Small intestine (tissue), 7 donors: ENCODE measurements at regions not wholly inside any gene's neighbourhood (a gene's known extent, or its start where the extent isn't known, plus 50 kb on each side); places are given as distances from the start of the nearest gene placed in this dataset.
"Not testable (repeated sequence)": the region's sequence is repeated elsewhere in the genome, so short reads cannot be mapped to it uniquely, and the experiment has no call there.

Source experiments
- DNase-seq, 2 donors: peaks; one replicate each; pipeline versions ENCODE4 v3.0.0 to v3.0.0-alpha.2; 2013
- FAIRE-seq: peaks from 2 replicates; lab custom pipeline; 2012; peaks lifted over from hg19 to GRCh38; lab: Jason Lieb, UNC
- H3K27ac ChIP-seq, 3 donors: one replicate each; pipeline ENCODE4 v1.5.1; 2013; ENCODE audit warnings: low read length in 2 of 3, mild to moderate bottlenecking in 2 of 3, control low read depth in 1 of 3, inconsistent platforms in 1 of 3, low read depth in 1 of 3, moderate library complexity in 1 of 3
- H3K27me3 ChIP-seq, 3 donors: one replicate each; pipeline ENCODE4 v1.6.1; 2013; ENCODE audit warnings: low read length in 3 of 3, inconsistent platforms in 1 of 3; ENCODE audit not compliant: control insufficient read depth in 3 of 3, insufficient read depth in 3 of 3
- H3K36me3 ChIP-seq, 3 donors: one replicate each; pipeline ENCODE4 v1.6.1; 2013; ENCODE audit warnings: low read length in 3 of 3, inconsistent platforms in 1 of 3, low read depth in 1 of 3, mild to moderate bottlenecking in 1 of 3, moderate library complexity in 1 of 3; ENCODE audit not compliant: control insufficient read depth in 3 of 3, insufficient read depth in 2 of 3
- H3K4me1 ChIP-seq, 3 donors: one replicate each; pipeline ENCODE4 v1.6.1; 2013; ENCODE audit warnings: low read length in 2 of 3, inconsistent platforms in 1 of 3, low read depth in 1 of 3, mild to moderate bottlenecking in 1 of 3, moderate library complexity in 1 of 3; ENCODE audit not compliant: control insufficient read depth in 3 of 3, insufficient read depth in 2 of 3
- H3K4me3 ChIP-seq, 3 donors: one replicate each; pipeline ENCODE4 v1.5.1; 2013; ENCODE audit warnings: low read length in 3 of 3, control low read depth in 1 of 3, inconsistent platforms in 1 of 3, low read depth in 1 of 3, mild to moderate bottlenecking in 1 of 3, moderate library complexity in 1 of 3
- H3K9me3 ChIP-seq, 2 donors: one replicate each; pipeline ENCODE4 v1.6.1; 2013; ENCODE audit warnings: low read depth in 1 of 2, low read length in 1 of 2; ENCODE audit not compliant: control insufficient read depth in 2 of 2, insufficient read depth in 1 of 2
- WGBS, 3 donors: extraction: QIAGEN DNeasy Blood & Tissue Kit; methylation state at CpG; one replicate each; pipeline ENCODE4 v1.1.7; 2013; 5-methylcytosine and 5-hydroxymethylcytosine counted together
- donor health status: healthy with polysubstance abuse.
- donor health status: control.
- donor health status: control.
- donor health status: Bipolar disorder and iron deficiency.
- donor health status: healthy.

DNA sequence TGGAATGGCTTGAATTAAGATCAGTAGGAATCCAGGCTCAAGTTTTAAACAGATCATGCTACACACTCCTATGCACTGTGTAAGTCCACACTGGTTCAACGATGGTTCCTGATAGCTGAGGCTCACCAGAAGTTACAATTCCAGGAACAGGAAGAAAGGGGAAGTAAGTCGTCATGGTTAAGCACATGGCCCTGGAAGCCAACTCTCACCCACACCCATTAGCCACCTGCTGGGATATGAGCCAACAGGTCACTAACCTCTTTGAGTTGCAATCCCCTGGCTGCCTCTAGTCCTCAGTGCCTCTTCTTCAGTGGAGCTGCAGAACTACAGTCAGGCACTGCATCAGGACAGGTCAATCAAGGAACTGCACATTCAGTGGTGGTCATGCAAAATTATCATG lies 133.5 kb downstream of the TMEM182 start:
- FAIRE-seq (no peak), DNase-seq (peak in 1 of 2 donors; percentile 1)
- WGBS, 3 donors, result 4 to 26% (median 16%) methylated on average over 2 of the region's 2 CpGs
- Histone ChIP-seq H3K4me1 (no peaks in the 10 kb centered on the region), H3K9me3 (no peaks in the 10 kb centered on the region), H3K36me3 (no peaks in the 10 kb centered on the region), H3K27me3 (no peaks in the 10 kb centered on the region), H3K4me3 (no peak overlapping the region), H3K27ac (no peak overlapping the region)

GRCh38 chr2:102909240-102909639 lies 147.4 kb downstream of the TMEM182 start:
- not testable (repeated sequence) for DNase-seq, FAIRE-seq, H3K27me3 ChIP-seq, H3K9me3 ChIP-seq, H3K27ac ChIP-seq, H3K4me3 ChIP-seq, H3K4me1 ChIP-seq, H3K36me3 ChIP-seq
- WGBS, 3 donors, result 50 to 60% (median 58%) methylated on average over 2 of the region's 2 CpGs

- WGBS, 3 donors, result 84 to 87% (median 86%) methylated on average over 6 of the region's 6 CpGs
- Histone ChIP-seq H3K27me3 (no peaks in the 10 kb centered on the region), H3K4me3 (no peak overlapping the region), H3K27ac (no peak overlapping the region), H3K36me3 (no peaks in the 10 kb centered on the region), H3K9me3 (no peaks in the 10 kb centered on the region), H3K4me1 (no peaks in the 10 kb centered on the region)
- FAIRE-seq (no peak), DNase-seq (no peak)
Measured at GRCh38 chr2:102910724-102911123, 148.9 kb downstream of the TMEM182 start.

GRCh38 chr2:102915128-102915527 lies 153.3 kb downstream of the TMEM182 start:
- FAIRE-seq (no peak), DNase-seq (no peak)
- Histone ChIP-seq H3K27ac (no peak overlapping the region), H3K4me3 (no peak overlapping the region), H3K27me3 (no peaks in the 10 kb centered on the region), H3K36me3 (no peaks in the 10 kb centered on the region), H3K4me1 (no peaks in the 10 kb centered on the region), H3K9me3 (peaks cover 0 to 10% of the 10 kb centered on the region in 2 donors)
- 77 to 86% (median 85%) methylated on average over 2 of the region's 2 CpGs for WGBS, 3 donors

GRCh38 chr2:102922321-102922720 lies 160.5 kb downstream of the TMEM182 start:
- FAIRE-seq (no peak), DNase-seq (no peak)
- WGBS, 3 donors, result 54 to 59% (median 57%) methylated on average over 4 of the region's 4 CpGs

DNA sequence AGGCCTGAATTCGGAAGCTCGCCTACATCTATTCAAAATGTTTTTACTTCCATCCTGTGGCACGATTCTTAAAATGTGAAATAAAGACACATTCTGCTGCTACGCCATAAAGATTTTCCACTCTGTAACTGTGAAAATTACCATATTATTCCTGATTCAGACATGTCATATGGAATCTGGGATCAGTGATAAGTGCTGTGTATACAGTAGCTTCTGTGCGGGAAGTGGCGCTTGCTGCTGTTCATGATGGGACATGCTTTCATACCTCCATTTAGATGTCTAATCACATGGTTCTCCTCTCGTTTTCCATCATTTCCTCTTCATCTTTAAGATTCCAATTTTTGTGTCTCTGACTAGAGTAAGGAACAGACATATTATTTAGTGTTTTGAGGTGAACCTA lies 163.2 kb downstream of the TMEM182 start:
- WGBS, 3 donors, result 88 to 91% (median 90%) methylated on average over 7 of the region's 7 CpGs
- Histone ChIP-seq H3K27me3 (no peaks in the 10 kb centered on the region), H3K36me3 (no peaks in the 10 kb centered on the region), H3K4me3 (no peak overlapping the region), H3K27ac (no peak overlapping the region), H3K4me1 (no peaks in the 10 kb centered on the region), H3K9me3 (no peaks in the 10 kb centered on the region)
- FAIRE-seq, result no peak
- no peak for DNase-seq

More at GRCh38 chr2:102922321-102922720, 160.5 kb downstream of the TMEM182 start:
- Histone ChIP-seq H3K36me3 (no peaks in the 10 kb centered on the region), H3K27ac (no peak overlapping the region), H3K27me3 (no peaks in the 10 kb centered on the region), H3K4me3 (no peak overlapping the region), H3K4me1 (no peaks in the 10 kb centered on the region), H3K9me3 (no peaks in the 10 kb centered on the region)

GRCh38 chr2:102927854-102928267 lies 166.0 kb downstream of the TMEM182 start:
- H3K4me1 ChIP-seq, result no peaks in the 10 kb centered on the region
- 72 to 73% (median 73%) methylated on average over 5 of the region's 5 CpGs for WGBS, 3 donors
- no peak for FAIRE-seq
- H3K27me3 ChIP-seq, result no peaks in the 10 kb centered on the region
- H3K36me3 ChIP-seq, result no peaks in the 10 kb centered on the region
- no peak overlapping the region for H3K27ac ChIP-seq
- no peaks in the 10 kb centered on the region for H3K9me3 ChIP-seq
- H3K4me3 ChIP-seq, result no peak overlapping the region
- DNase-seq, result no peak

DNA sequence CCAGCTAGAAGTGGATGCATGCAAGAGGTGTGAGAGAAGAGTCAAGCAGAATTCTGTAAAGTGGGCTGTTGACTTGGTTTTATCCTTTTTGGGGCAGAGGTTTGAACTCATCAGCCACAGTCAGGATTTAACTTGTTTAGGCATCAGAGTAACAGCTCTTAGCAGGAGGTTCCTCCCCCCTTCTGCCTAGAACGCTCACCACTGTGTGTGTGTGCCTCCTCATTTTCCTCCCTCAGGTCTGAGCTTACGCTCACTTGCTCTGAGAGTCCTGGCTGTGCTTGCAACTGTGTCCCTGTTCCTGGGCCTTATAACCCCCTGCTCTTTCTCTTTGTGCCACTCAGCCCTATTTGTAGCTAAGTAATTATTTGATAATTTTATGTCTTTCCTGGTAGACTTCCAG lies 167.9 kb downstream of the TMEM182 start:
- no peak overlapping the region for H3K27ac ChIP-seq
- 71 to 74% (median 72%) methylated on average over 2 of the region's 2 CpGs for WGBS, 3 donors
- FAIRE-seq, result no peak

GRCh38 chr2:102932501-102932900 lies 170.7 kb downstream of the TMEM182 start:
- Histone ChIP-seq H3K4me1 (no peaks in the 10 kb centered on the region), H3K27me3 (no peaks in the 10 kb centered on the region), H3K36me3 (no peaks in the 10 kb centered on the region), H3K4me3 (no peak overlapping the region), H3K27ac (no peak overlapping the region), H3K9me3 (no peaks in the 10 kb centered on the region)
- FAIRE-seq, result no peak
- WGBS, 3 donors, result 37 to 61% (median 54%) methylated on average over 6 of the region's 6 CpGs
- no peak for DNase-seq

More for the DNA sequence above, 167.9 kb downstream of the TMEM182 start:
- Histone ChIP-seq H3K36me3 (no peaks in the 10 kb centered on the region), H3K9me3 (no peaks in the 10 kb centered on the region), H3K27me3 (no peaks in the 10 kb centered on the region), H3K4me3 (no peak overlapping the region), H3K4me1 (no peaks in the 10 kb centered on the region)
- no peak for DNase-seq
